ENCODE measurements at regions not wholly inside any gene's neighbourhood (a gene's known extent, or its start where the extent isn't known, plus 50 kb on each side); places are given as distances from the start of the nearest gene placed in this dataset.

GRCh38 chr12:32946504-32947131 lies 50.0 kb upstream of the PKP2 start:
- DNase-seq (ENCODE audit: low read depth): no peak
- TF ChIP-seq POLR2A (IDR thresholded peaks at IDR 0.05; ENCODE audit: extremely low read depth, insufficient read length) (no peak), MYC (IDR thresholded peaks at IDR 0.05; ENCODE audit: low read depth, low read length) (no peak)
- TF ChIP-seq, protein P1, sequence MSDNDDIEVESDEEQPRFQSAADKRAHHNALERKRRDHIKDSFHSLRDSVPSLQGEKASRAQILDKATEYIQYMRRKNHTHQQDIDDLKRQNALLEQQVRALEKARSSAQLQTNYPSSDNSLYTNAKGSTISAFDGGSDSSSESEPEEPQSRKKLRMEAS (IDR thresholded peaks at IDR 0.05; ENCODE audit: low read depth, low read length): no peak
- TF ChIP-seq, protein P2, sequence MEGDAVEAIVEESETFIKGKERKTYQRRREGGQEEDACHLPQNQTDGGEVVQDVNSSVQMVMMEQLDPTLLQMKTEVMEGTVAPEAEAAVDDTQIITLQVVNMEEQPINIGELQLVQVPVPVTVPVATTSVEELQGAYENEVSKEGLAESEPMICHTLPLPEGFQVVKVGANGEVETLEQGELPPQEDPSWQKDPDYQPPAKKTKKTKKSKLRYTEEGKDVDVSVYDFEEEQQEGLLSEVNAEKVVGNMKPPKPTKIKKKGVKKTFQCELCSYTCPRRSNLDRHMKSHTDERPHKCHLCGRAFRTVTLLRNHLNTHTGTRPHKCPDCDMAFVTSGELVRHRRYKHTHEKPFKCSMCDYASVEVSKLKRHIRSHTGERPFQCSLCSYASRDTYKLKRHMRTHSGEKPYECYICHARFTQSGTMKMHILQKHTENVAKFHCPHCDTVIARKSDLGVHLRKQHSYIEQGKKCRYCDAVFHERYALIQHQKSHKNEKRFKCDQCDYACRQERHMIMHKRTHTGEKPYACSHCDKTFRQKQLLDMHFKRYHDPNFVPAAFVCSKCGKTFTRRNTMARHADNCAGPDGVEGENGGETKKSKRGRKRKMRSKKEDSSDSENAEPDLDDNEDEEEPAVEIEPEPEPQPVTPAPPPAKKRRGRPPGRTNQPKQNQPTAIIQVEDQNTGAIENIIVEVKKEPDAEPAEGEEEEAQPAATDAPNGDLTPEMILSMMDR (IDR thresholded peaks at IDR 0.05; ENCODE audit: low read depth, low read length): no peak
- H3K4me3 ChIP-seq (ENCODE audit: low read depth, low read length): no peak overlapping the region

All from NB4 (cell line).